ENCODE measurements at regions not wholly inside any gene's neighbourhood (a gene's known extent, or its start where the extent isn't known, plus 50 kb on each side); places are given as distances from the start of the nearest gene placed in this dataset.

- peaks cover 8% of the 10 kb centered on the region for H3K9me3 ChIP-seq (ENCODE audit: control insufficient read depth, low read length)
- H3K36me3 ChIP-seq (ENCODE audit: control insufficient read depth in 1 of 2, insufficient read depth in 2 of 2, low read depth in 1 of 2, low read length in 2 of 2) = no peaks in the 10 kb centered on the region
- no peak overlapping the region for H3K23ac ChIP-seq (ENCODE audit: low read length in 2 of 2)
- 74% methylated on average over 3 of the region's 5 CpGs for WGBS
- H2BK12ac ChIP-seq (ENCODE audit: low read length in 2 of 2) = no peak overlapping the region
- no peak overlapping the region for H2BK5ac ChIP-seq (ENCODE audit: low read depth, low read length, poor library complexity, severe bottlenecking)
- no peak overlapping the region for H2AFZ ChIP-seq (ENCODE audit: low read depth, low read length)
- peak overlapping the region; percentile 36 for H2AK5ac ChIP-seq (ENCODE audit: low read length, severe bottlenecking)
- H4K91ac ChIP-seq (ENCODE audit: low read length) = no peak overlapping the region
- no peak overlapping the region for H3K14ac ChIP-seq (ENCODE audit: low read length in 2 of 2)
- DNase-seq = peak; percentile 51
- H3K18ac ChIP-seq (ENCODE audit: low read depth in 1 of 2, low read length in 2 of 2) = no peak overlapping the region
- no peak overlapping the region for H2BK15ac ChIP-seq (ENCODE audit: low read depth, poor library complexity, severe bottlenecking)
- no peaks in the 10 kb centered on the region for H3K4me1 ChIP-seq (ENCODE audit: control insufficient read depth, insufficient read depth, low read depth, low read length)
- no peak overlapping the region for H4K8ac ChIP-seq (ENCODE audit: low read length)
- H3K4me3 ChIP-seq (ENCODE audit: insufficient read depth in 1 of 2, low read depth in 1 of 2, low read length in 2 of 2) = no peak overlapping the region
- H3K4ac ChIP-seq (ENCODE audit: low read depth in 1 of 2, low read length in 2 of 2) = no peak overlapping the region
- no peaks in the 10 kb centered on the region for H3K27me3 ChIP-seq (ENCODE audit: control insufficient read depth in 1 of 2, insufficient read depth in 1 of 2, low read length in 2 of 2)
- H3K9ac ChIP-seq (ENCODE audit: low read length) = no peak overlapping the region
- H3K79me1 ChIP-seq (replicated peaks; ENCODE audit: low read length, poor library complexity, severe bottlenecking) = no peaks in the 10 kb centered on the region
- H2BK120ac ChIP-seq (ENCODE audit: low read depth, low read length) = no peak overlapping the region
- no peak overlapping the region for H3K27ac ChIP-seq (ENCODE audit: low read length, poor library complexity, severe bottlenecking)
- no peak overlapping the region for H3K4me2 ChIP-seq (ENCODE audit: low read length, poor library complexity, severe bottlenecking)
Observed at GRCh38 chr2:188068093-188068492, 223.6 kb upstream of the GULP1 start.

- Histone ChIP-seq H3K4me3 (ENCODE audit: insufficient read depth in 1 of 2, low read depth in 1 of 2, low read length in 2 of 2) (no peak overlapping the region), H4K8ac (ENCODE audit: low read length) (no peak overlapping the region), H3K9ac (ENCODE audit: low read length) (no peak overlapping the region), H3K79me1 (replicated peaks; ENCODE audit: low read length, poor library complexity, severe bottlenecking) (no peaks in the 10 kb centered on the region), H2AK5ac (ENCODE audit: low read length, severe bottlenecking) (no peak overlapping the region), H2BK15ac (ENCODE audit: low read depth, poor library complexity, severe bottlenecking) (no peak overlapping the region), H3K27me3 (ENCODE audit: control insufficient read depth in 1 of 2, insufficient read depth in 1 of 2, low read length in 2 of 2) (no peaks in the 10 kb centered on the region), H2BK12ac (ENCODE audit: low read length in 2 of 2) (no peak overlapping the region), H4K91ac (ENCODE audit: low read length) (no peak overlapping the region), H2BK120ac (ENCODE audit: low read depth, low read length) (no peak overlapping the region), H2BK5ac (ENCODE audit: low read depth, low read length, poor library complexity, severe bottlenecking) (no peak overlapping the region), H3K4ac (ENCODE audit: low read depth in 1 of 2, low read length in 2 of 2) (no peak overlapping the region), H3K4me2 (ENCODE audit: low read length, poor library complexity, severe bottlenecking) (no peak overlapping the region), H3K23ac (ENCODE audit: low read length in 2 of 2) (no peak overlapping the region), H2AFZ (ENCODE audit: low read depth, low read length) (no peak overlapping the region), H3K36me3 (ENCODE audit: control insufficient read depth in 1 of 2, insufficient read depth in 2 of 2, low read depth in 1 of 2, low read length in 2 of 2) (no peaks in the 10 kb centered on the region), H3K27ac (ENCODE audit: low read length, poor library complexity, severe bottlenecking) (no peak overlapping the region), H3K9me3 (ENCODE audit: control insufficient read depth, low read length) (peaks cover 21% of the 10 kb centered on the region), H3K4me1 (ENCODE audit: control insufficient read depth, insufficient read depth, low read depth, low read length) (peaks cover 2% of the 10 kb centered on the region), H3K18ac (ENCODE audit: low read depth in 1 of 2, low read length in 2 of 2) (no peak overlapping the region), H3K14ac (ENCODE audit: low read length in 2 of 2) (no peak overlapping the region)
- WGBS = no CpG with 5 or more reads among the region's 2 CpGs
- DNase-seq = no peak
Observed at GRCh38 chr2:188076149-188077056, 215.3 kb upstream of the GULP1 start.

GRCh38 chr2:188077757-188078156 lies 213.9 kb upstream of the GULP1 start:
- H2AK5ac ChIP-seq (ENCODE audit: low read length, severe bottlenecking) = no peak overlapping the region
- no peak overlapping the region for H3K4ac ChIP-seq (ENCODE audit: low read depth in 1 of 2, low read length in 2 of 2)
- no peak overlapping the region for H2BK15ac ChIP-seq (ENCODE audit: low read depth, poor library complexity, severe bottlenecking)
- no peak overlapping the region for H3K14ac ChIP-seq (ENCODE audit: low read length in 2 of 2)
- peaks cover 16% of the 10 kb centered on the region for H3K9me3 ChIP-seq (ENCODE audit: control insufficient read depth, low read length)
- H3K36me3 ChIP-seq (ENCODE audit: control insufficient read depth in 1 of 2, insufficient read depth in 2 of 2, low read depth in 1 of 2, low read length in 2 of 2) = no peaks in the 10 kb centered on the region
- no peak overlapping the region for H2BK120ac ChIP-seq (ENCODE audit: low read depth, low read length)
- no peak overlapping the region for H3K9ac ChIP-seq (ENCODE audit: low read length)
- no peak overlapping the region for H3K4me2 ChIP-seq (ENCODE audit: low read length, poor library complexity, severe bottlenecking)
- H4K91ac ChIP-seq (ENCODE audit: low read length) = no peak overlapping the region
- no peak for DNase-seq
- no peaks in the 10 kb centered on the region for H3K79me1 ChIP-seq (replicated peaks; ENCODE audit: low read length, poor library complexity, severe bottlenecking)
- no peak overlapping the region for H3K27ac ChIP-seq (ENCODE audit: low read length, poor library complexity, severe bottlenecking)
- no peak overlapping the region for H2BK12ac ChIP-seq (ENCODE audit: low read length in 2 of 2)
- no peak overlapping the region for H3K4me3 ChIP-seq (ENCODE audit: insufficient read depth in 1 of 2, low read depth in 1 of 2, low read length in 2 of 2)
- H2AFZ ChIP-seq (ENCODE audit: low read depth, low read length) = no peak overlapping the region
- H4K8ac ChIP-seq (ENCODE audit: low read length) = no peak overlapping the region
- H3K18ac ChIP-seq (ENCODE audit: low read depth in 1 of 2, low read length in 2 of 2) = no peak overlapping the region
- H3K23ac ChIP-seq (ENCODE audit: low read length in 2 of 2) = no peak overlapping the region
- peaks cover 2% of the 10 kb centered on the region for H3K4me1 ChIP-seq (ENCODE audit: control insufficient read depth, insufficient read depth, low read depth, low read length)
- no peak overlapping the region for H2BK5ac ChIP-seq (ENCODE audit: low read depth, low read length, poor library complexity, severe bottlenecking)
- no peaks in the 10 kb centered on the region for H3K27me3 ChIP-seq (ENCODE audit: control insufficient read depth in 1 of 2, insufficient read depth in 1 of 2, low read length in 2 of 2)

GRCh38 chr2:188078534-188078933 lies 213.1 kb upstream of the GULP1 start:
- Histone ChIP-seq H2BK5ac (ENCODE audit: low read depth, low read length, poor library complexity, severe bottlenecking) (no peak overlapping the region), H3K18ac (ENCODE audit: low read depth in 1 of 2, low read length in 2 of 2) (no peak overlapping the region), H3K79me1 (replicated peaks; ENCODE audit: low read length, poor library complexity, severe bottlenecking) (no peaks in the 10 kb centered on the region), H3K36me3 (ENCODE audit: control insufficient read depth in 1 of 2, insufficient read depth in 2 of 2, low read depth in 1 of 2, low read length in 2 of 2) (no peaks in the 10 kb centered on the region), H3K4me1 (ENCODE audit: control insufficient read depth, insufficient read depth, low read depth, low read length) (peaks cover 2% of the 10 kb centered on the region), H4K8ac (ENCODE audit: low read length) (no peak overlapping the region), H2AK5ac (ENCODE audit: low read length, severe bottlenecking) (no peak overlapping the region), H2AFZ (ENCODE audit: low read depth, low read length) (no peak overlapping the region), H3K4me2 (ENCODE audit: low read length, poor library complexity, severe bottlenecking) (no peak overlapping the region), H3K4ac (ENCODE audit: low read depth in 1 of 2, low read length in 2 of 2) (no peak overlapping the region), H3K4me3 (ENCODE audit: insufficient read depth in 1 of 2, low read depth in 1 of 2, low read length in 2 of 2) (no peak overlapping the region), H3K23ac (ENCODE audit: low read length in 2 of 2) (no peak overlapping the region), H4K91ac (ENCODE audit: low read length) (no peak overlapping the region), H2BK12ac (ENCODE audit: low read length in 2 of 2) (no peak overlapping the region), H3K27me3 (ENCODE audit: control insufficient read depth in 1 of 2, insufficient read depth in 1 of 2, low read length in 2 of 2) (no peaks in the 10 kb centered on the region), H3K27ac (ENCODE audit: low read length, poor library complexity, severe bottlenecking) (peak overlapping the region; percentile 91), H3K9me3 (ENCODE audit: control insufficient read depth, low read length) (peaks cover 11% of the 10 kb centered on the region), H2BK15ac (ENCODE audit: low read depth, poor library complexity, severe bottlenecking) (no peak overlapping the region), H3K14ac (ENCODE audit: low read length in 2 of 2) (no peak overlapping the region), H2BK120ac (ENCODE audit: low read depth, low read length) (no peak overlapping the region), H3K9ac (ENCODE audit: low read length) (no peak overlapping the region)
- WGBS = 87% methylated on average over 4 of the region's 4 CpGs
- no peak for DNase-seq
